Breast epithelium (tissue), 3 donors: ENCODE measurements at regions not wholly inside any gene's neighbourhood (a gene's known extent, or its start where the extent isn't known, plus 50 kb on each side); places are given as distances from the start of the nearest gene placed in this dataset.

Experiments
- CTCF ChIP-seq, 3 donors: fragments of 450-650 bp; IDR thresholded peaks; one replicate each; pipeline ENCODE4 v1.5.1; 2016 to 2017; ENCODE audit warnings: antibody characterized with exemption in 3 of 3, mild to moderate bottlenecking in 3 of 3, moderate library complexity in 3 of 3
- POLR2A ChIP-seq: fragments of 450-650 bp; IDR thresholded peaks from one replicate; pipeline ENCODE4 v1.6.1; 2016; ENCODE audit warnings: antibody characterized with exemption, mild to moderate bottlenecking, moderate library complexity

GRCh38 chr9:29297592-29297991, 1724.3 kb upstream of the C9orf72 start:
- no peak for TF ChIP-seq CTCF (IDR thresholded peaks at IDR 0.05)
- TF ChIP-seq POLR2A = no peak
